SK-N-SH treated with all-trans-retinoic acid at 6 μM for 48 hours (cell line): ENCODE measurements at regions not wholly inside any gene's neighbourhood (a gene's known extent, or its start where the extent isn't known, plus 50 kb on each side); places are given as distances from the start of the nearest gene placed in this dataset.
"Not testable (repeated sequence)": the region's sequence is repeated elsewhere in the genome, so short reads cannot be mapped to it uniquely, and the experiment has no call there.

ENCODE experiments used
- ATAC-seq: fragments of 200-7000 bp; cut with Tn5 transposase; 3 replicates; pipeline ENCODE4 v1.9.1; 2020; ENCODE audit warnings: mild to moderate bottlenecking, moderate library complexity
- BACH2 ChIP-seq: fragments of 250-450 bp; sonication (Bioruptor Pico); IDR thresholded peaks from 2 replicates; pipeline ENCODE4 v1.9.0; 2021; ENCODE audit warnings: mild to moderate bottlenecking, borderline replicate concordance
- CREB5 ChIP-seq: fragments of 250-450 bp; sonication (Bioruptor Pico); IDR thresholded peaks from 2 replicates; pipeline ENCODE4 v1.5.1; 2020; ENCODE audit warnings: low read depth, mild to moderate bottlenecking, moderate library complexity
- CSDC2 ChIP-seq: fragments of 250-450 bp; sonication (Bioruptor Pico); IDR thresholded peaks from 2 replicates; pipeline ENCODE4 v1.5.0; 2020; ENCODE audit warnings: mild to moderate bottlenecking, moderate library complexity
- CSRNP3 ChIP-seq: fragments of 250-450 bp; sonication (Bioruptor Pico); IDR thresholded peaks from 2 replicates; pipeline ENCODE4 v1.5.1; 2021; ENCODE audit warnings: mild to moderate bottlenecking, moderate library complexity
- ESRRG ChIP-seq: fragments of 250-450 bp; sonication (Bioruptor Pico); IDR thresholded peaks from 2 replicates; pipeline ENCODE4 v1.6.1; 2021; ENCODE audit warnings: mild to moderate bottlenecking
- GLIS3 ChIP-seq: fragments of 250-450 bp; sonication (Bioruptor Pico); IDR thresholded peaks from 2 replicates; pipeline ENCODE4 v1.5.0; 2020; ENCODE audit warnings: mild to moderate bottlenecking, moderate library complexity
- ISL1 ChIP-seq: fragments of 250-450 bp; sonication (Bioruptor Pico); IDR thresholded peaks from 2 replicates; pipeline ENCODE4 v2.1.2; 2022; ENCODE audit warnings: mild to moderate bottlenecking, moderate library complexity
- OSR1 ChIP-seq: fragments of 250-450 bp; sonication (Bioruptor Pico); IDR thresholded peaks from 2 replicates; pipeline ENCODE4 v1.8.0; 2022; ENCODE audit warnings: moderate library complexity, mild to moderate bottlenecking, inconsistent platforms
- PATZ1 ChIP-seq: fragments of 250-450 bp; sonication (Bioruptor Pico); IDR thresholded peaks from 2 replicates; pipeline ENCODE4 v1.8.0; 2020; ENCODE audit warnings: mild to moderate bottlenecking, moderate library complexity, borderline replicate concordance
- POU6F1 ChIP-seq: fragments of 250-450 bp; sonication (Bioruptor Pico); IDR thresholded peaks from 2 replicates; pipeline ENCODE4 v1.8.0; 2021; ENCODE audit warnings: low read depth, mild to moderate bottlenecking, moderate library complexity, borderline replicate concordance
- PPARA ChIP-seq: fragments of 250-450 bp; sonication (Bioruptor Pico); IDR thresholded peaks from 2 replicates; pipeline ENCODE4 v1.5.0; 2020; ENCODE audit warnings: mild to moderate bottlenecking, borderline replicate concordance
- RARB ChIP-seq: fragments of 250-450 bp; sonication (Bioruptor Pico); IDR thresholded peaks from 2 replicates; pipeline ENCODE4 v1.8.0; 2021; ENCODE audit warnings: mild to moderate bottlenecking, moderate library complexity
- SNAI2 ChIP-seq: fragments of 250-450 bp; sonication (Bioruptor Pico); IDR thresholded peaks from 2 replicates; pipeline ENCODE4 v1.5.0; 2020; ENCODE audit warnings: mild to moderate bottlenecking, moderate library complexity
- TOX ChIP-seq: fragments of 250-450 bp; sonication (Bioruptor Pico); IDR thresholded peaks from 2 replicates; pipeline ENCODE4 v1.8.0; 2021; ENCODE audit warnings: mild to moderate bottlenecking, moderate library complexity, borderline replicate concordance
- ZC3H10 ChIP-seq: fragments of 250-450 bp; sonication (Bioruptor Pico); IDR thresholded peaks from 2 replicates; pipeline ENCODE4 v1.5.1; 2021; ENCODE audit warnings: mild to moderate bottlenecking, moderate library complexity
- ZFP30 ChIP-seq: fragments of 450-650 bp; formaldehyde crosslinking; IDR thresholded peaks from 2 replicates; pipeline ENCODE4 v1.5.0; 2022; ENCODE audit warnings: mild to moderate bottlenecking, moderate library complexity
- ZNF565 ChIP-seq: fragments of 450-650 bp; formaldehyde crosslinking; conservative IDR thresholded peaks from 2 replicates; pipeline ENCODE4 v1.5.0; 2020; ENCODE audit warnings: low read depth, mild to moderate bottlenecking, moderate library complexity
- ZNF70 ChIP-seq: fragments of 450-650 bp; formaldehyde crosslinking; IDR thresholded peaks from 2 replicates; pipeline ENCODE4 v1.5.0; 2020; ENCODE audit warnings: mild to moderate bottlenecking, moderate library complexity
- ZNF8 ChIP-seq: fragments of 450-650 bp; formaldehyde crosslinking; IDR thresholded peaks from 2 replicates; pipeline ENCODE4 v1.5.0; 2020; ENCODE audit warnings: mild to moderate bottlenecking, moderate library complexity

GRCh38 chrX:136936183-136936549, 55.6 kb upstream of the RBMX start:
- no peak for ATAC-seq

GRCh38 chrX:136935533-136936182, 55.1 kb upstream of the RBMX start:
- ATAC-seq: not testable (repeated sequence)

More at GRCh38 chrX:136936183-136936549, 55.6 kb upstream of the RBMX start:
- no peak for TF ChIP-seq ZNF8
- no peak for TF ChIP-seq SNAI2
- TF ChIP-seq ZNF70: no peak
- no peak for TF ChIP-seq POU6F1 (CRISPR knock-in tag)
- no peak for TF ChIP-seq BACH2

- not testable (repeated sequence) for ATAC-seq
Observed at GRCh38 chrX:136934652-136935051, 54.1 kb upstream of the RBMX start.

- no peak for TF ChIP-seq PPARA (CRISPR knock-in tag)
- no peak for TF ChIP-seq RARB
- TF ChIP-seq CSRNP3 (CRISPR knock-in tag): no peak
- TF ChIP-seq ZC3H10: no peak
- TF ChIP-seq ZFP30 (CRISPR knock-in tag): no peak
- TF ChIP-seq GLIS3 (CRISPR knock-in tag): no peak
- no peak for TF ChIP-seq OSR1
- ATAC-seq: no peak
Observed at GRCh38 chrX:136933611-136934145, 53.2 kb upstream of the RBMX start.

GRCh38 chrX:136931661-136932060, 51.1 kb upstream of the RBMX start:
- ATAC-seq: no peak
- no peak for TF ChIP-seq POU6F1 (CRISPR knock-in tag)
- TF ChIP-seq TOX (CRISPR knock-in tag): no peak
- TF ChIP-seq PATZ1: no peak
- no peak for TF ChIP-seq CSDC2 (CRISPR knock-in tag)
- TF ChIP-seq CREB5 (CRISPR knock-in tag): no peak
- no peak for TF ChIP-seq GLIS3 (CRISPR knock-in tag)
- no peak for TF ChIP-seq ISL1 (CRISPR knock-in tag)
- TF ChIP-seq ESRRG (CRISPR knock-in tag): no peak
- TF ChIP-seq CSRNP3 (CRISPR knock-in tag): no peak
- TF ChIP-seq ZNF565 (CRISPR knock-in tag): no peak
- no peak for TF ChIP-seq ZNF8
- TF ChIP-seq, all 23 proteins: peak for 0
